Adrenal gland (tissue), 9 donors: ENCODE measurements at regions not wholly inside any gene's neighbourhood (a gene's known extent, or its start where the extent isn't known, plus 50 kb on each side); places are given as distances from the start of the nearest gene placed in this dataset.

ENCODE experiments used
- DNase-seq, 7 donors: peaks; one replicate each; pipeline ENCODE4 v3.0.0-alpha.2; 2019 to 2020
- H3K27ac ChIP-seq, 5 donors: fragments of 200-600 bp; sonication (generic) in 4 of 5; 1 replicate in 3 of 5; 2 replicates in 2 of 5; pipeline versions ENCODE4 v1.5.1 to v1.8.0; 2016 to 2020; ENCODE audit warnings: mild to moderate bottlenecking in 1 of 5
- H3K27me3 ChIP-seq: fragments of 200-600 bp; 2 replicates; pipeline ENCODE4 v1.8.0; 2021
- H3K36me3 ChIP-seq, 2 donors: fragments of 200-600 bp; replicated peaks in 1 of 2; 1 replicate in 1 of 2; 2 replicates in 1 of 2; pipeline versions ENCODE4 v1.5.1 to v1.8.0; 2018 to 2022
- H3K4me1 ChIP-seq, 2 donors: fragments of 200-600 bp; replicated peaks in 1 of 2; 1 replicate in 1 of 2; 2 replicates in 1 of 2; pipeline versions ENCODE4 v1.5.1 to v1.8.0; 2018 to 2021
- H3K4me3 ChIP-seq, 4 donors: fragments of 200-600 bp; sonication (generic) in 3 of 4; one replicate each; pipeline ENCODE4 v1.5.1; 2016 to 2018
- H3K9me3 ChIP-seq, 3 donors: fragments of 200-600 bp; sonication (generic) in 1 of 3; replicated peaks in 1 of 3; 1 replicate in 2 of 3; 2 replicates in 1 of 3; pipeline versions ENCODE4 v1.5.1 to v1.8.0; 2016 to 2021
- CTCF ChIP-seq, 6 experiments: fragments of 450-650 bp in 4 of 6; fragments of 200-600 bp in 2 of 6; sonication (generic) in 1 of 6; IDR thresholded peaks; 1 replicate in 5 of 6; 2 replicates in 1 of 6; pipeline versions ENCODE4 v1.5.1 to v1.8.0; 2016 to 2021; ENCODE audit warnings: antibody characterized with exemption in 6 of 6, mild to moderate bottlenecking in 2 of 6, moderate library complexity in 1 of 6
- POLR2A ChIP-seq, 2 donors: fragments of 450-650 bp; IDR thresholded peaks; one replicate each; pipeline ENCODE4 v1.6.1; 2017; ENCODE audit warnings: antibody characterized with exemption in 2 of 2, mild to moderate bottlenecking in 2 of 2, moderate library complexity in 1 of 2
- WGBS, 4 donors: extraction: QIAGEN DNeasy Blood & Tissue Kit in 2 of 4; methylation state at CpG; one replicate each; pipeline versions ENCODE4 v1.1.5 to v1.1.7; 2013 to 2017; 5-methylcytosine and 5-hydroxymethylcytosine counted together
- intact Hi-C, 2 donors: fragments of 100-400 bp; cut with DNase I; formaldehyde crosslinking; loops; one replicate each; pipeline versions ENCODE4 v1.14.1 to v1.15.0; 2022 to 2023
- microRNA counts, 2 donors: library from miRNA; unstranded; fragments of <30 nt; microRNA quantifications; one replicate each; lab custom pipeline; 2016
- microRNA-seq, 3 donors: library from miRNA; unstranded; fragments of <30 nt; microRNA quantifications; one replicate each; pipeline ENCODE4, GENCODE V29; 2017 to 2020
- small RNA-seq, 2 donors: library from RNA; depleted of rRNA; stranded (forward); fragments of <200 nt; gene quantifications; one replicate each; pipeline ENCODE3, GENCODE V24; 2016
- donor health status: healthy with polysubstance abuse.
- donor health status: Bipolar disorder and iron deficiency.
- donor health status: DM: yes; HTN: yes; CAD: no.
- donor health status: DM: no; HTN: no; CAD: no.
- donor health status: DM: no; HTN: no; CAD: no.

GRCh38 chr13:106619688-106620555 lies 52.0 kb upstream of the ARGLU1 start:
- H3K27ac ChIP-seq = peak overlapping the region in 3 of 5 donors; percentile 11 to 42 (median 22)
- peaks cover 13% of the 10 kb centered on the region in 2 donors for H3K4me1 ChIP-seq
- 16 to 21% (median 19%) methylated on average over 10 of the region's 10 CpGs for WGBS, 4 donors
- intact Hi-C loops = loop anchor here (5.0 to 10.0 kb wide), 2 partner anchors 83 to 85 kb away; partner anchors contain the start of gene EFNB2 (in 2 of the 2)
- H3K36me3 ChIP-seq = no peaks in the 10 kb centered on the region
- TF ChIP-seq CTCF (IDR thresholded peaks at IDR 0.05) (peak; percentile 54 to 81 (median 76)), POLR2A (IDR thresholded peaks at IDR 0.05) (no peak)
- no peaks in the 10 kb centered on the region for H3K27me3 ChIP-seq
- peak overlapping the region in 1 of 4 donors; percentile 19 for H3K4me3 ChIP-seq
- DNase-seq = peak in 6 of 7 donors; percentile 52 to 67 (median 62)
- H3K9me3 ChIP-seq = no peaks in the 10 kb centered on the region

MicroRNAs encoded in the stretch of these regions (microRNA counts, 767-probe panel; counts per million panel counts)
- microRNA hsa-miR-1267 (lab: Ali Mortazavi, UCI) = 0 counts per million in 2 donors

Small RNA genes in the stretch of these regions (microRNA-seq; reads per million reads assigned to microRNA genes)
- gene MIR1267 = 0 reads per million in 3 donors

Small RNA genes in the stretch of these regions (small RNA-seq; reads per million reads assigned to genes)
- gene MIR1267 (0 reads per million in 2 donors), gene SNORD31B (0 to 0.12 reads per million in 2 donors)
